ENCODE measurements at regions not wholly inside any gene's neighbourhood (a gene's known extent, or its start where the extent isn't known, plus 50 kb on each side); places are given as distances from the start of the nearest gene placed in this dataset.

- no peak for TF ChIP-seq CTCF (IDR thresholded peaks at IDR 0.05; ENCODE audit: unreplicated experiment)
- DNase-seq (ENCODE audit: low spot score, unreplicated experiment) = no peak
- H3K4me1 Mint-ChIP-seq (ENCODE audit: low read depth) = peaks cover 3% of the 10 kb centered on the region
- H3K27me3 Mint-ChIP-seq = peaks cover 3% of the 10 kb centered on the region
- no peak overlapping the region for H3K4me3 Mint-ChIP-seq (ENCODE audit: low read depth)
- no peaks in the 10 kb centered on the region for H3K36me3 Mint-ChIP-seq (ENCODE audit: insufficient read depth)
- H3K27ac Mint-ChIP-seq = no peak overlapping the region
- H3K9me3 Mint-ChIP-seq (ENCODE audit: low read depth) = no peaks in the 10 kb centered on the region
Observed at GRCh38 chr4:182189103-182189878, 53.9 kb upstream of the TENM3 start.

- Mint-ChIP-seq H3K27ac (no peak overlapping the region), H3K9me3 (ENCODE audit: low read depth) (no peaks in the 10 kb centered on the region), H3K27me3 (peaks cover 3% of the 10 kb centered on the region), H3K4me1 (ENCODE audit: low read depth) (peaks cover 3% of the 10 kb centered on the region), H3K36me3 (ENCODE audit: insufficient read depth) (no peaks in the 10 kb centered on the region), H3K4me3 (ENCODE audit: low read depth) (no peak overlapping the region)
- TF ChIP-seq CTCF (IDR thresholded peaks at IDR 0.05; ENCODE audit: unreplicated experiment) = no peak
- no peak for DNase-seq (ENCODE audit: low spot score, unreplicated experiment)
Observed at GRCh38 chr4:182190306-182190705, 52.9 kb upstream of the TENM3 start.

- Mint-ChIP-seq H3K27ac (no peak overlapping the region), H3K9me3 (ENCODE audit: low read depth) (no peaks in the 10 kb centered on the region), H3K4me3 (ENCODE audit: low read depth) (no peak overlapping the region), H3K4me1 (ENCODE audit: low read depth) (peaks cover 8% of the 10 kb centered on the region), H3K36me3 (ENCODE audit: insufficient read depth) (no peaks in the 10 kb centered on the region), H3K27me3 (peaks cover 3% of the 10 kb centered on the region)
- no peak for TF ChIP-seq CTCF (IDR thresholded peaks at IDR 0.05; ENCODE audit: unreplicated experiment)
- DNase-seq (ENCODE audit: low spot score, unreplicated experiment) = no peak
Observed at GRCh38 chr4:182192511-182193181, 50.6 kb upstream of the TENM3 start.

GRCh38 chr4:182193311-182193710 lies 49.9 kb upstream of the TENM3 start:
- no peaks in the 10 kb centered on the region for H3K9me3 Mint-ChIP-seq (ENCODE audit: low read depth)
- peaks cover 3% of the 10 kb centered on the region for H3K27me3 Mint-ChIP-seq
- DNase-seq (ENCODE audit: low spot score, unreplicated experiment) = no peak
- H3K4me1 Mint-ChIP-seq (ENCODE audit: low read depth) = peaks cover 8% of the 10 kb centered on the region
- no peak overlapping the region for H3K27ac Mint-ChIP-seq
- H3K36me3 Mint-ChIP-seq (ENCODE audit: insufficient read depth) = no peaks in the 10 kb centered on the region
- no peak for TF ChIP-seq CTCF (IDR thresholded peaks at IDR 0.05; ENCODE audit: unreplicated experiment)
- no peak overlapping the region for H3K4me3 Mint-ChIP-seq (ENCODE audit: low read depth)

Small RNA genes lying in the stretch of these regions (microRNA-seq; reads per million reads assigned to microRNA genes)
- gene MIR1305 (ENCODE audit: borderline number of aligned reads, unreplicated experiment) = 20.9 reads per million, percentile 30 among the genes with 10 or more reads in this experiment
